ENCODE measurements at regions not wholly inside any gene's neighbourhood (a gene's known extent, or its start where the extent isn't known, plus 50 kb on each side); places are given as distances from the start of the nearest gene placed in this dataset.
"Not testable (repeated sequence)": the region's sequence is repeated elsewhere in the genome, so short reads cannot be mapped to it uniquely, and the experiment has no call there.

DNA sequence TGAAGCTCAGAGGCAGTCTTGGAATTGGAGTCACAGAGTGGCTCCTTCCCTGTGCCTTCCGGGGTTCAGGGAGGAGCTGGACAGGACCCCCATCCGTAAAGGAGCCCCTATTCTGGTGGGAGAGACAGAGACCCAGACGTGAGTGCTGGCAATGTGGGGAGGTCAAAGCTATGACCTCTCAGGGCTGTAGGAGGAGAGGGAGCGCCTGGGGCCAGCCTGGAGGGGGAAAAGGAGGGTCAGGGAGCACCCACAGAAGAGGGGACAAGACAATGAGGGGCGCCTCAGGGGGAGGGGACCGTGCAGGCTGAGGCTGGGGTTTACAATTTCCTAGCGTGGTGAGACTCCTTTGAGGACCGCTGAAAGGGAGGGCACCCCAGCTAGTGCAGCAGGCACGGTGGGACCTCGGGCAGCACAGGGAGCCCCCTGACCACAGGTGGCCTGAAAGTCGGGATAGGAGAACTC lies 97.9 kb upstream of the LRPAP1 start:
- no peak for DNase-seq (ENCODE audit: extremely low spot score in 2 of 2)
- intact Hi-C loops (cut with DNase I) = no loop called here
- H3K27ac ChIP-seq = no peak overlapping the region

DNA sequence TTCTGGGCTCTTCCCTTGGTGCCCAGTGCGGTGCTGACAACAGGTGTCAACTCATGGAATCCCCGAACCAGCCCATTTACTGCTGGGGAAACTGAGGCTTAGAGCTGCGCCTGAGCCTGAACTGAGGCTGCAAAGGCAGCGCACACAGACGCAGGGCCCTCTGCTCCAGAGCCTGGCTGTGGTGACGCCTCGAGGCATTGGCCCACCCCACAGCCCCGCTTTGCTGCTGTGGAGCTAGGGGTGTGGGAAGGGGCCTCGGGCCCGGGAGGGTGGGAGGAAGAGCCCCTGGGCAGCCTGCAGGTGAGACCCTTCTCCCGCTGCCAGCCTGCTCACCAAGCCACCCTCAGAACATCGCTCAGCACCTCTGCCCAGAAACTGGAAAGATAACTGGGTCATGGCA lies 97.4 kb upstream of the LRPAP1 start:
- DNase-seq (ENCODE audit: extremely low spot score in 2 of 2) = no peak
- intact Hi-C loops (cut with DNase I) = no loop called here
- no peak overlapping the region for H3K4me3 ChIP-seq
- H3K36me3 ChIP-seq = no peaks in the 10 kb centered on the region
- H3K27me3 ChIP-seq = no peaks in the 10 kb centered on the region
- H3K4me1 ChIP-seq = peaks cover 3% of the 10 kb centered on the region
- TF ChIP-seq POLR2AphosphoS5 (IDR thresholded peaks at IDR 0.05; ENCODE audit: insufficient read depth in 1 of 2, low read depth in 1 of 2) (no peak), CTCF (IDR thresholded peaks at IDR 0.05) (no peak), POLR2A (IDR thresholded peaks at IDR 0.05) (no peak)
- H3K9me3 ChIP-seq = no peaks in the 10 kb centered on the region
- H3K27ac ChIP-seq = no peak overlapping the region

More for the DNA sequence above, 97.9 kb upstream of the LRPAP1 start:
- Histone ChIP-seq H3K27me3 (no peaks in the 10 kb centered on the region), H3K9me3 (no peaks in the 10 kb centered on the region), H3K4me1 (peaks cover 6% of the 10 kb centered on the region), H3K4me3 (no peak overlapping the region), H3K36me3 (no peaks in the 10 kb centered on the region)
- TF ChIP-seq CTCF (IDR thresholded peaks at IDR 0.05) (no peak), POLR2AphosphoS5 (IDR thresholded peaks at IDR 0.05; ENCODE audit: insufficient read depth in 1 of 2, low read depth in 1 of 2) (no peak), POLR2A (IDR thresholded peaks at IDR 0.05) (no peak)

DNA sequence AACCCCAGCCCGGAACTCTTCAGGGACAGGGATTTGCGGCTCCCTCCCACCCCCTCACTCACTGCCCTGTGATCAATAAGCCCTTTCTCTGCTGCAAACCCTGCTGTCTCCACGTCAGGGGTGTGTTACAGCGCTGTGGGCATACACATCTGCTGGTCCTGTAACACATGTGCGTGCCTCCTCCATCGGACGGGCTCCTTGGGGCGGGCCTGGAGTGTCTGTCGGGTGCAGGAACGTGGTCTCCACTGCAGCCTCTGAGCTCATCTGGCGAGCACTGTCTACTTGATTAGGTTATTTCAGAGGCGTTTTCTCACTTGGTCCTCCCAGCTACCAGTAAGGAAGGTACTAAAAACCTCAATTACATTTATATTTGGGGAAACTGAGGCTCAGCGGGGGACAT lies 97.0 kb upstream of the LRPAP1 start:
- H3K9me3 ChIP-seq; H3K4me3 ChIP-seq; H3K27ac ChIP-seq; intact Hi-C loops (cut with DNase I); H3K4me1 ChIP-seq; H3K36me3 ChIP-seq; H3K27me3 ChIP-seq; DNase-seq (ENCODE audit: extremely low spot score in 2 of 2): not testable (repeated sequence)

DNA sequence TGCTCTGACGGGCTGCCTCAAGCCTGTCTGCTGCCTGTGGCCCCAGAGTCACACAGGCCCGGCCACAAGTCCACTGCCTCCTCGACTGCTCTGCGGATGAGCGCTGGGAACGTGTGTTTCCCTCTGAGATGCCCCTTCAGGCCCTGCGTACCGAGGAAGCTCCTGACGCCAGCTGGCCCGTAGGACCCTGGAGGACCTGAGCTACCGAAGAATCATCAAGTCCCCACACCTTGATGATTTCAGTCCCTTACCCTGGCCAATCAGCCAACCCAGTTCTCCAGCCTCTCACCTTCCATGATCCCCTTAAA lies 96.6 kb upstream of the LRPAP1 start:
- TF ChIP-seq POLR2AphosphoS5 (IDR thresholded peaks at IDR 0.05; ENCODE audit: insufficient read depth in 1 of 2, low read depth in 1 of 2) (no peak), CTCF (IDR thresholded peaks at IDR 0.05) (no peak), POLR2A (IDR thresholded peaks at IDR 0.05) (no peak)
- Histone ChIP-seq H3K27me3 (no peaks in the 10 kb centered on the region), H3K4me3 (no peak overlapping the region), H3K4me1 (no peaks in the 10 kb centered on the region), H3K27ac (no peak overlapping the region), H3K36me3 (no peaks in the 10 kb centered on the region), H3K9me3 (no peaks in the 10 kb centered on the region)
- intact Hi-C loops (cut with DNase I) = no loop called here
- DNase-seq (ENCODE audit: extremely low spot score in 2 of 2) = no peak

DNA sequence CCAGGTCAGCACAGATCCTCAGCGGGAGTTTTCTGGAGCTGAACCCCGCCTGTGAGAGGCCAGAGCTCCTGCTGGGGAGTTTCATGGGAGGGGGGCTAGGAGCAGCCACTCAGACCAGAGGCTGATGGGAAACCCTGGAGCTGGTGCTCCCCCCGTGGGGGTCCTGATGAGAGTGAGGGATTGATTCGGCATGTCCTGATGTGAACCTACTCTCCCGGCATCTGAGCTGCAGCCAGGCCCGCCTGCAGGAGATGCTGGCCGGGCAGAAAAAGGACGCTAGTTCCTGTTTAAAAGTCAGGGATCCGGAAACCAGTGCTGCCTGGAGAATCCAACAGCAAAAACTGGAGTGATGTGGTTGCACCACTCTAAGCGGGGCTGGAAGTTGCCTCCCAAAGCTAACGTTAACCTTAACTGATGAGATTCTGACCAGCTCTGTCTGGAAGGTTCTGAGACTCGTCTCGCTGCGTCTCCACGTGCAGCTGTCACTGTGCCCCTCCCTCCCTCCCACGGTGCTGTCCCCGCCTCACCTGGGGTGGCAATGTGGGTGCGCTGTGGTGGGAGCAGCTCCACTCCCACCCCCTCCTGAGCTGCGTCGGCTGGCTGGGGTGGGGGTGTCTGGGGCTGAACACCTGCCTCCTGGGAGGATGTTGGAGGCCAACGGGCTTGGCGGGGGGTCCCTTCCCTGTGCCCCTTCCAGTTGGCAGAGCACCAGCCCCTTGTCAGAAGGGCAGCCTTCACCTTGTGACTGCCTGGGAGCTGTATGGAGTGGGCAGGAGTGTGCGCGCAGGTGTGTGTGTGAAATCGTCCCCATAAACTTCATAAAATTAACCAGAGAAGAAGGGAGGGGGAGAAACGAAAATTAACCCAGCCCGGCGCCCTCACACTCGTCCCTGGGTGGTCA lies 96.0 kb upstream of the LRPAP1 start:
- H3K4me1 ChIP-seq; H3K27me3 ChIP-seq; H3K36me3 ChIP-seq; intact Hi-C loops (cut with DNase I); H3K4me3 ChIP-seq; H3K9me3 ChIP-seq; H3K27ac ChIP-seq; DNase-seq (ENCODE audit: extremely low spot score in 2 of 2): not testable (repeated sequence)

DNA sequence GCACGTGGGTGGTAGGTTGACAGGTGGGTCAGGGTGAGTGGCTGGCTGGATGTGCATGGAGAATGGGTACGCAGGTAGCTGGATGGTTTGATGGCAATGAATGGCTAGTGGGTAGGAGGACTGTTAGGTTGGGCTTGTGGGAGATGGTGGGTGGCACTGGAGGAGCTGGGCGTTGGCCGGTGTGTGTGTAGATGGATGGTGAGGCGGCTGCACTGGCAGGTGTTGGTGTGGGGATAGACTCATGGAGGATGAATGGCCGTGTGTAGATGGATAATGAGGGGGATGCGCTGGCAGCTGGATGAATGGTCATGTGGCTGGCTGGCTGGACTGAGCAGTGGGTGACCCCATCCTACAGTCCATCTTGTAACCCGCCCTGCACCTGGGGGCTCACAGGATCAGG lies 95.2 kb upstream of the LRPAP1 start:
- H3K9me3 ChIP-seq; H3K27ac ChIP-seq; H3K27me3 ChIP-seq; DNase-seq (ENCODE audit: extremely low spot score in 2 of 2); H3K4me1 ChIP-seq; H3K4me3 ChIP-seq; H3K36me3 ChIP-seq; intact Hi-C loops (cut with DNase I): not testable (repeated sequence)

DNA sequence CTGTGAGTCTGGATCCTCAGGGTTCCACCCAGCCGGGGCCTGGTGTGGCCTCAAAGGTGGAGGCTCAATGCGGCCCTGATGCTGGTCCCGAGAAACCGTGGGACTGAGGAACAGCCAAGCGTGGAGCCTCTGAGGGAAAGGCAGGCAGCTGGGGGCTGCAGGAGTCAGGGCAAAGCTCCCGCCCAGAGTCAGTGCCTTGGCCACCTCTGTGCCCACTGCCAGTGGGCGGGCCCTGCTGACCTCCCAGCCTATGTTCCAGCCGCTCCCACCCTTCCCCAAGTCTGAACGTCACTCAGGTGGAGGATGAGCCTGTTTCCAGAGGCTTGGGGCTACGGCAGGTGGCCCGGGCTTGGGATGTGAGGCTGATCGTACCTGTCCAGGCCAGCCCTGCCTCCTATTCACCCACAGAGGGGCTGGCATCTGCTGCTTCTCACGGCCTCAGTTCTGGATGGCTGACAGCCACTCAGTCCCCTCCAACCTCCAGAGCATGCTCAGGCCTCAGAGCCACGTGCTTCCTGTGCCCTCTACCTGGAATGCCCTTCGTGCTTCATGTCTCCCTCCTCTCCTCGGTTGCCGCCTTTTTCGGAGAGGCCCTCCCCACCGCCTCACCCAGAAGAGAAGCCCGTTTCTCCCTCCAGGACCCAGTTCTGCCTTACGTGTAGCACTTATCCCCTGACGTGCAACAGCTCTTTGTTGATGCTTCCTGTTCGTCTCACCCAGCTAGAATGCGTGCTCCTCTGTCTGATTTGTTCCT lies 94.1 kb upstream of the LRPAP1 start:
- H3K4me1 ChIP-seq; H3K36me3 ChIP-seq; H3K9me3 ChIP-seq; H3K4me3 ChIP-seq; DNase-seq (ENCODE audit: extremely low spot score in 2 of 2); H3K27me3 ChIP-seq; intact Hi-C loops (cut with DNase I); H3K27ac ChIP-seq: not testable (repeated sequence)

DNA sequence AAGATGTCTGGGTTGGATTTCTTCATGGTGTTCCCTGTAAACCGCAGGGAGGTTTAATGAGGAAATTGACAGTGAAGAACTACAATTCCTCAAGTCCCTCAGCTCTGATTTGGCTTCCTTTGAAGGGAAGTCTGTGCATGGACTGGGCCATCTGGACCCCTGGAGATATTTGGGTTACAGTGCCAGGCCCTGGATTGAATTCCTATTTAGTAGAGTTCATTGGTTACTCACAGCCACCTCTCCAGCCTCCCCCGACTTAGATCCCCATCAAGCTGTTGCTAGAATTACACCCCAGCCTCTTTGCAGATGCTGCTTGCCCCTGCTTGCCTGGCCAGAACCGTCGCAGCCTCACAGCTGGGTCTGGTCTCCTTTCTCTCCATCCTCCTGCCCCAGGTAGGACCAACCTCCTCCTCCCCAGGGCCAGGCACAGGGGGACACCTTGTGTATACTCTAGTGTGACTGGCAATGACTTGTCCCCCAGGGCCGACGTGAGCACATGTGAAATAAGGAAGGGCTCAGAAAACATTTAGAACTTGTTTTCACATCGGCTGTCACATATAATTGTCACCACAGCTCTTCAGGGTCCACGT lies 93.2 kb upstream of the LRPAP1 start:
- H3K27ac ChIP-seq; intact Hi-C loops (cut with DNase I); DNase-seq (ENCODE audit: extremely low spot score in 2 of 2); H3K4me1 ChIP-seq; H3K36me3 ChIP-seq; H3K9me3 ChIP-seq; H3K4me3 ChIP-seq; H3K27me3 ChIP-seq: not testable (repeated sequence)

- H3K4me1 ChIP-seq; H3K27ac ChIP-seq; H3K27me3 ChIP-seq; H3K4me3 ChIP-seq; intact Hi-C loops (cut with DNase I); DNase-seq (ENCODE audit: extremely low spot score in 2 of 2); H3K36me3 ChIP-seq; H3K9me3 ChIP-seq: not testable (repeated sequence)
Observed at GRCh38 chr4:3623809-3624329, 91.6 kb upstream of the LRPAP1 start.
